Fibroblast of skin of scalp (primary cell): ENCODE measurements at regions not wholly inside any gene's neighbourhood (a gene's known extent, or its start where the extent isn't known, plus 50 kb on each side); places are given as distances from the start of the nearest gene placed in this dataset.
"Not testable (repeated sequence)": the region's sequence is repeated elsewhere in the genome, so short reads cannot be mapped to it uniquely, and the experiment has no call there.

Experiments used
- DNase-seq: peaks from one replicate; pipeline ENCODE4 v3.0.0-alpha.2; 2013

GRCh38 chr4:160364665-160365064 is 1261.8 kb downstream of the RAPGEF2 start:
- DNase-seq, result not testable (repeated sequence)

GRCh38 chr4:160365383-160365782 is 1262.5 kb downstream of the RAPGEF2 start:
- DNase-seq, result not testable (repeated sequence)

GRCh38 chr4:160370046-160370445 is 1267.2 kb downstream of the RAPGEF2 start:
- peak; percentile 9 for DNase-seq

- peak; percentile 51 for DNase-seq
Measured at GRCh38 chr4:160371446-160371845, 1268.6 kb downstream of the RAPGEF2 start.

- no peak for DNase-seq
Measured at GRCh38 chr4:160372390-160372789, 1269.5 kb downstream of the RAPGEF2 start.

GRCh38 chr4:160373911-160374310 is 1271.0 kb downstream of the RAPGEF2 start:
- DNase-seq, result no peak

- DNase-seq, result peak; percentile 22
Measured at GRCh38 chr4:160375772-160376452, 1273.0 kb downstream of the RAPGEF2 start.

- no peak for DNase-seq
Measured at GRCh38 chr4:160386846-160387245, 1284.0 kb downstream of the RAPGEF2 start.

GRCh38 chr4:160399826-160400225 is 1296.9 kb downstream of the RAPGEF2 start:
- DNase-seq, result no peak

- DNase-seq, result no peak
Measured at GRCh38 chr4:160403081-160403480, 1300.2 kb downstream of the RAPGEF2 start.

GRCh38 chr4:160406263-160406825 is 1303.5 kb downstream of the RAPGEF2 start:
- DNase-seq, result no peak

- no peak for DNase-seq
Measured at GRCh38 chr4:160414496-160414895, 1311.6 kb downstream of the RAPGEF2 start.

GRCh38 chr4:160423879-160424451 is 1321.1 kb downstream of the RAPGEF2 start:
- peak; percentile 3 for DNase-seq

- DNase-seq, result no peak
Measured at GRCh38 chr4:160426233-160426632, 1323.4 kb downstream of the RAPGEF2 start.

- no peak for DNase-seq
Measured at GRCh38 chr4:160450876-160451275, 1348.0 kb downstream of the RAPGEF2 start.

- not testable (repeated sequence) for DNase-seq
Measured at GRCh38 chr4:160481696-160482690, 1379.1 kb downstream of the RAPGEF2 start.

- no peak for DNase-seq
Measured at GRCh38 chr4:160485071-160485687, 1382.3 kb downstream of the RAPGEF2 start.

- DNase-seq, result no peak
Measured at GRCh38 chr4:160492181-160492580, 1389.3 kb downstream of the RAPGEF2 start.

GRCh38 chr4:160493206-160493605 is 1390.3 kb downstream of the RAPGEF2 start:
- DNase-seq, result no peak

GRCh38 chr4:160495356-160495755 is 1392.5 kb downstream of the RAPGEF2 start:
- no peak for DNase-seq

GRCh38 chr4:160498211-160498610 is 1395.3 kb downstream of the RAPGEF2 start:
- no peak for DNase-seq

GRCh38 chr4:160505724-160506123 is 1402.8 kb downstream of the RAPGEF2 start:
- no peak for DNase-seq
